Muscle layer of duodenum (tissue), 2 donors: ENCODE measurements at regions not wholly inside any gene's neighbourhood (a gene's known extent, or its start where the extent isn't known, plus 50 kb on each side); places are given as distances from the start of the nearest gene placed in this dataset.
"Not testable (repeated sequence)": the region's sequence is repeated elsewhere in the genome, so short reads cannot be mapped to it uniquely, and the experiment has no call there.

Experiments used
- H3K27ac ChIP-seq: one replicate; pipeline ENCODE4 v1.7.0; 2013; ENCODE audit warnings: mild to moderate bottlenecking, low read length
- H3K27me3 ChIP-seq: one replicate; pipeline ENCODE4 v1.7.0; 2013; ENCODE audit warnings: low read depth, mild to moderate bottlenecking, control low read depth, low read length
- H3K36me3 ChIP-seq, 2 donors: one replicate each; pipeline ENCODE4 v1.7.0; 2013; ENCODE audit warnings: low read length in 2 of 2, control low read depth in 1 of 2, mild to moderate bottlenecking in 1 of 2; ENCODE audit not compliant: insufficient read depth in 2 of 2, control insufficient read depth in 1 of 2
- H3K4me1 ChIP-seq, 2 donors: one replicate each; pipeline ENCODE4 v1.7.0; 2013; ENCODE audit warnings: low read length in 2 of 2, mild to moderate bottlenecking in 2 of 2, control low read depth in 1 of 2, moderate library complexity in 1 of 2; ENCODE audit not compliant: insufficient read depth in 2 of 2, control insufficient read depth in 1 of 2
- H3K4me3 ChIP-seq, 2 donors: one replicate each; pipeline ENCODE4 v1.7.0; 2013; ENCODE audit warnings: low read length in 2 of 2, low read depth in 1 of 2, mild to moderate bottlenecking in 1 of 2
- H3K9me3 ChIP-seq, 2 donors: one replicate each; pipeline ENCODE4 v1.7.0; 2013; ENCODE audit warnings: low read length in 2 of 2, control low read depth in 1 of 2, mild to moderate bottlenecking in 1 of 2; ENCODE audit not compliant: control insufficient read depth in 1 of 2
- donor health status: healthy.

- H3K9me3 ChIP-seq, H3K27me3 ChIP-seq, H3K36me3 ChIP-seq, H3K4me3 ChIP-seq, H3K27ac ChIP-seq: not testable (repeated sequence)
- H3K4me1 ChIP-seq: peaks cover 10 to 15% of the 10 kb centered on the region in 2 donors
Observed at GRCh38 chr20:53863039-53863438, 207.4 kb downstream of the BCAS1 start.

GRCh38 chr20:53862490-53862889, 207.9 kb downstream of the BCAS1 start:
- not testable (repeated sequence) for H3K4me3 ChIP-seq, H3K27ac ChIP-seq, H3K36me3 ChIP-seq, H3K27me3 ChIP-seq, H3K9me3 ChIP-seq
- H3K4me1 ChIP-seq: peaks cover 10 to 20% of the 10 kb centered on the region in 2 donors

GRCh38 chr20:53862136-53862397, 208.3 kb downstream of the BCAS1 start:
- peaks cover 9 to 20% of the 10 kb centered on the region in 2 donors for H3K4me1 ChIP-seq
- H3K4me3 ChIP-seq, H3K9me3 ChIP-seq: not testable (repeated sequence)

GRCh38 chr20:53859684-53860083, 210.7 kb downstream of the BCAS1 start:
- H3K4me3 ChIP-seq: no peak overlapping the region
- H3K9me3 ChIP-seq: no peaks in the 10 kb centered on the region
- H3K4me1 ChIP-seq: peaks cover 0 to 9% of the 10 kb centered on the region in 2 donors
- H3K36me3 ChIP-seq: no peaks in the 10 kb centered on the region
- H3K27me3 ChIP-seq: no peaks in the 10 kb centered on the region
- H3K27ac ChIP-seq: no peak overlapping the region

More at GRCh38 chr20:53862136-53862397, 208.3 kb downstream of the BCAS1 start:
- not testable (repeated sequence) for H3K27me3 ChIP-seq, H3K27ac ChIP-seq, H3K36me3 ChIP-seq

- H3K27me3 ChIP-seq, H3K36me3 ChIP-seq, H3K4me1 ChIP-seq, H3K27ac ChIP-seq, H3K9me3 ChIP-seq, H3K4me3 ChIP-seq: not testable (repeated sequence)
Observed at GRCh38 chr20:53859009-53859408, 211.4 kb downstream of the BCAS1 start.

- H3K9me3 ChIP-seq, H3K27ac ChIP-seq, H3K4me3 ChIP-seq, H3K36me3 ChIP-seq, H3K27me3 ChIP-seq, H3K4me1 ChIP-seq: not testable (repeated sequence)
Observed at GRCh38 chr20:53858516-53858915, 211.9 kb downstream of the BCAS1 start.

- H3K4me1 ChIP-seq: peaks cover 0 to 5% of the 10 kb centered on the region in 2 donors
- H3K27me3 ChIP-seq: no peaks in the 10 kb centered on the region
- H3K9me3 ChIP-seq: no peaks in the 10 kb centered on the region
- H3K36me3 ChIP-seq: no peaks in the 10 kb centered on the region
- no peak overlapping the region for H3K4me3 ChIP-seq
- H3K27ac ChIP-seq: no peak overlapping the region
Observed at GRCh38 chr20:53857723-53858236, 212.6 kb downstream of the BCAS1 start.

GRCh38 chr20:53856300-53857295, 213.8 kb downstream of the BCAS1 start:
- Histone ChIP-seq H3K27me3 (no peaks in the 10 kb centered on the region), H3K27ac (no peak overlapping the region), H3K9me3 (no peaks in the 10 kb centered on the region), H3K36me3 (no peaks in the 10 kb centered on the region), H3K4me3 (no peak overlapping the region), H3K4me1 (peaks cover 0 to 5% of the 10 kb centered on the region in 2 donors)

- Histone ChIP-seq H3K27me3 (no peaks in the 10 kb centered on the region), H3K4me3 (no peak overlapping the region), H3K9me3 (no peaks in the 10 kb centered on the region), H3K36me3 (no peaks in the 10 kb centered on the region), H3K4me1 (peaks cover 0 to 5% of the 10 kb centered on the region in 2 donors), H3K27ac (no peak overlapping the region)
Observed at GRCh38 chr20:53855733-53856132, 214.7 kb downstream of the BCAS1 start.

- H3K4me3 ChIP-seq, H3K4me1 ChIP-seq, H3K9me3 ChIP-seq, H3K36me3 ChIP-seq, H3K27ac ChIP-seq, H3K27me3 ChIP-seq: not testable (repeated sequence)
Observed at GRCh38 chr20:53854609-53854926, 215.8 kb downstream of the BCAS1 start.

GRCh38 chr20:53853111-53853713, 217.2 kb downstream of the BCAS1 start:
- no peak overlapping the region for H3K4me3 ChIP-seq
- no peaks in the 10 kb centered on the region for H3K9me3 ChIP-seq
- H3K27me3 ChIP-seq: no peaks in the 10 kb centered on the region
- H3K27ac ChIP-seq: no peak overlapping the region
- peaks cover 0 to 5% of the 10 kb centered on the region in 2 donors for H3K4me1 ChIP-seq
- no peaks in the 10 kb centered on the region for H3K36me3 ChIP-seq
